GM23338 (cell line): ENCODE measurements at regions not wholly inside any gene's neighbourhood (a gene's known extent, or its start where the extent isn't known, plus 50 kb on each side); places are given as distances from the start of the nearest gene placed in this dataset.

Source experiments
- ATAC-seq: fragments of 200-7000 bp; cut with Tn5 transposase; 3 replicates; pipeline ENCODE4 v1.9.1; 2020
- DNase-seq: peaks from one replicate; pipeline ENCODE4 v3.0.0-alpha.2; 2015; ENCODE audit warnings: low spot score
- H2AFZ ChIP-seq: fragments of 200-600 bp; sonication (generic); 2 replicates; pipeline ENCODE4 v1.8.0; 2016; ENCODE audit warnings: antibody characterized with exemption, mild to moderate bottlenecking, moderate library complexity
- H3F3A ChIP-seq: fragments of 200-600 bp; sonication (generic); replicated peaks from 2 replicates; pipeline ENCODE4 v1.8.0; 2017; ENCODE audit warnings: antibody characterized with exemption, mixed run types, low read depth
- H3K27ac ChIP-seq: fragments of 200-600 bp; sonication (generic); 2 replicates; pipeline ENCODE4 v1.6.1; 2016; ENCODE audit warnings: low read depth
- H3K27me3 ChIP-seq: fragments of 200-600 bp; sonication (generic); 2 replicates; pipeline ENCODE4 v1.8.0; 2016; ENCODE audit warnings: mild to moderate bottlenecking, mixed run types, moderate library complexity; ENCODE audit not compliant: insufficient read depth
- H3K36me3 ChIP-seq: fragments of 200-600 bp; sonication (generic); 2 replicates; pipeline ENCODE4 v1.8.0; 2016; ENCODE audit warnings: mild to moderate bottlenecking; ENCODE audit not compliant: insufficient read depth
- H3K4me1 ChIP-seq: fragments of 200-600 bp; sonication (generic); 2 replicates; pipeline ENCODE4 v1.8.0; 2016; ENCODE audit warnings: mild to moderate bottlenecking, moderate library complexity; ENCODE audit not compliant: insufficient read depth
- H3K4me2 ChIP-seq: fragments of 200-600 bp; sonication (generic); 2 replicates; pipeline ENCODE4 v1.7.1; 2017; ENCODE audit warnings: mixed run types
- H3K4me3 ChIP-seq: fragments of 200-600 bp; sonication (generic); 2 replicates; pipeline ENCODE4 v1.6.1; 2016; ENCODE audit warnings: mixed run types
- H3K79me2 ChIP-seq: fragments of 200-600 bp; sonication (generic); replicated peaks from 2 replicates; pipeline ENCODE4 v1.8.0; 2017; ENCODE audit warnings: mild to moderate bottlenecking; ENCODE audit not compliant: insufficient read depth
- H3K9me2 ChIP-seq: fragments of 200-600 bp; sonication (generic); 2 replicates; pipeline ENCODE4 v1.8.0; 2017; ENCODE audit not compliant: insufficient read depth
- H4K20me1 ChIP-seq: fragments of 200-600 bp; sonication (generic); replicated peaks from 2 replicates; pipeline ENCODE4 v1.8.0; 2017; ENCODE audit warnings: mild to moderate bottlenecking; ENCODE audit not compliant: insufficient read depth
- H3K27ac Mint-ChIP-seq: 2 replicates; pipeline ENCODE4 v1.8.0; 2020; ENCODE audit warnings: inconsistent platforms, mild to moderate bottlenecking, moderate library complexity, mixed read lengths
- H3K27me3 Mint-ChIP-seq: 3 replicates; pipeline ENCODE4 v1.8.0; 2022; ENCODE audit warnings: low read depth, mild to moderate bottlenecking, moderate library complexity, mixed read lengths, inconsistent platforms; ENCODE audit not compliant: insufficient read depth, poor library complexity
- H3K36me3 Mint-ChIP-seq: 3 replicates; pipeline ENCODE4 v1.8.0; 2021; ENCODE audit warnings: low read depth, mild to moderate bottlenecking, inconsistent platforms, moderate library complexity, mixed read lengths
- H3K4me1 Mint-ChIP-seq: 3 replicates; pipeline ENCODE4 v1.8.0; 2020; ENCODE audit warnings: mild to moderate bottlenecking, inconsistent platforms, mixed read lengths
- H3K4me3 Mint-ChIP-seq: 3 replicates; pipeline ENCODE4 v1.8.0; 2021; ENCODE audit warnings: moderate library complexity, mild to moderate bottlenecking, inconsistent platforms, mixed read lengths
- H3K9me3 Mint-ChIP-seq: 3 replicates; pipeline ENCODE4 v1.8.0; 2020; ENCODE audit warnings: moderate library complexity, mild to moderate bottlenecking, inconsistent platforms, mixed read lengths
- CREB1 ChIP-seq: fragments of 250-450 bp; sonication (Bioruptor Pico); IDR thresholded peaks from 2 replicates; pipeline ENCODE4 v1.5.0; 2020; ENCODE audit warnings: low read depth, mild to moderate bottlenecking, moderate library complexity
- EZH2 ChIP-seq: fragments of 200-600 bp; sonication (generic); IDR thresholded peaks from one replicate; pipeline ENCODE4 v1.8.0; 2017; ENCODE audit warnings: antibody characterized with exemption, mild to moderate bottlenecking, low read depth; ENCODE audit not compliant: unreplicated experiment
- POLR2AphosphoS5 ChIP-seq: IDR thresholded peaks from 2 replicates; pipeline ENCODE4 v1.6.1; 2016; ENCODE audit warnings: antibody characterized with exemption, low read depth
- REST ChIP-seq: IDR thresholded peaks from one replicate; pipeline ENCODE4 v1.6.1; 2018; ENCODE audit warnings: antibody characterized with exemption; ENCODE audit not compliant: unreplicated experiment
- STAT1 ChIP-seq: IDR thresholded peaks from one replicate; pipeline ENCODE4 v1.6.1; 2016; ENCODE audit warnings: antibody characterized with exemption; ENCODE audit not compliant: unreplicated experiment
- ZNF331 ChIP-seq: fragments of 250-450 bp; sonication (Bioruptor Pico); IDR thresholded peaks from 2 replicates; pipeline ENCODE4 v1.5.0; 2020; ENCODE audit warnings: low read depth, mild to moderate bottlenecking, moderate library complexity
- ZNF462 ChIP-seq: fragments of 250-450 bp; sonication (Bioruptor Pico); IDR thresholded peaks from 2 replicates; pipeline ENCODE4 v1.5.0; 2020; ENCODE audit warnings: mild to moderate bottlenecking, moderate library complexity

DNA sequence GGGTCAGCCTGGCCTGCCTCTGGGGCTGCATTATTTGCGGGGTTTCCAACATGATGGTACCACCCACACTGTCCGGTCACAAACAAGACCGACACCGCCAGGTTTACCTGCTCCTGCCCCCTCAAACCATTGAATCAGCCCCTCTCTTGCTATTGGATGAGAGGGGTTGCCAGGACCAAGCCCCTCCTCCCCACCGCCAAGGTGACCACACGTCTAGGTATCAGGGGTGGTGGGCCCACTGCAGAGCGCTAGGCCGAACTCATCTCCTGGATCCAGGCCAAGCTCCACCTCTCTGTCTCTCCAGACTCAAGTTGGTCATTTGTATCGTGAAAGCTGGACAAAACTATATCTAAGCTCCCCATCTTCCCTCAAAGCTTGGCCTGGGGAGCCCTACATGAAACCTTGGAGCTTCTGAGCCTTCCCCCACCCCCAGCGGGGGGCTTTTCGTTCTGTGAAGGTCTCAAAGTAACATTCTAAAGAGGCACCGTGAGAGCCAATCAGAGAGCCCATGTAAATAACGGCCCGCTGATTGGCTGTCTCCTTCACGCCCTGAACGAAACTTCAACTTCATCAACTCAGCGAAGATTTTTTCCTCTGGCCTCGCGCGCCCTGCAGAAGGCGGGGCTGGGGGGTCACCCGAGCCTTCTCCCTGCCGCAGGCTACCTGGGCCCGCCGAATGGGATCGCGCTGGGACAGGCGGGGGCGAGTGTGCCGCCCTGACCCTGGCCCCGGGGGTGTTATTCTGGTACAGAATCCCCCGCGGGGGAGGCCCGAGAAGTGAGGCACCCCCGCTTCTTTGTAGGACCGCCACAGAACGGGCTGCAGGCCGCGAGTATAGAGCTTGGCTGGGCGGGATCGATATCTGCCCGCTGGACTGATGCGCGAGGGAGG is 49.6 kb upstream of the PSD2 start:
- H3K4me1 Mint-ChIP-seq, result peaks cover 58% of the 10 kb centered on the region
- Histone ChIP-seq H3K27ac (no peak overlapping the region), H2AFZ (peak overlapping the region; percentile 92; the same call in 1 of the 2 replicates), H3K4me2 (peak overlapping the region; percentile 96), H3K4me3 (peak overlapping the region; percentile 80), H3K9me2 (no peaks in the 10 kb centered on the region), H3K27me3 (peaks cover 56% of the 10 kb centered on the region), H3K4me1 (peaks cover 29% of the 10 kb centered on the region), H3K36me3 (no peaks in the 10 kb centered on the region), H3K79me2 (no peaks in the 10 kb centered on the region), H4K20me1 (no peaks in the 10 kb centered on the region), H3F3A (0 out of 2 replicates have a peak, but pooled peaks cover 8% of the 10 kb centered on the region)
- peak overlapping the region; percentile 77 for H3K4me3 Mint-ChIP-seq
- TF ChIP-seq EZH2 (peak; percentile 24), POLR2AphosphoS5 (peak; percentile 61), ZNF462 (CRISPR knock-in tag) (peak; percentile 74; the same call in 1 of the 2 replicates), ZNF331 (no peak), STAT1 (no peak), CREB1 (no peak), REST (no peak)
- peak; percentile 68 for ATAC-seq
- no peaks in the 10 kb centered on the region for H3K9me3 Mint-ChIP-seq
- peak; percentile 99 for DNase-seq
- no peaks in the 10 kb centered on the region; the same call in 2 of the 3 replicates for H3K36me3 Mint-ChIP-seq
- peaks cover 67% of the 10 kb centered on the region for H3K27me3 Mint-ChIP-seq
- peak overlapping the region; percentile 60; the same call in 1 of the 2 replicates for H3K27ac Mint-ChIP-seq
